ENCODE measurements at regions not wholly inside any gene's neighbourhood (a gene's known extent, or its start where the extent isn't known, plus 50 kb on each side); places are given as distances from the start of the nearest gene placed in this dataset.

DNA sequence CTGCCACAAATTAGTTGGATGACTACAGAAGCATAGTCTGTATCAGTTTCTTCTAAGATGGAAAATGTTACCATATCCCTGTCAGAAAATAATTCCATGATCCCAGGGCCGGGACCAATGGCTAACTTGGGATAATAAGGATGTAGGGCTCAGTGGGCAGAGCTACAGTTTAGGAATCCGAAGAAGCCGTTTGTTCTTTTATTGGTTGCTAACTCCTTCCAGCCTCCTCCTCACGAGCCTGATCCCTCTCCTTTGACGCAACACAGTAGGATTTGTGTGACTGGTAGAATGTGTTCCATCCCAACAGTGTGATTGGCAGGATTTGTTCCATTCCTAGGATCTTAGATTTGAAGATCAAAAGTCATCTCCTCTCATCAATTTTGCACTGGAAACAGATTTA is 496.9 kb downstream of the AGTPBP1 start:
- DNase-seq (ENCODE audit: low spot score), result no peak
- TF ChIP-seq, protein P1, sequence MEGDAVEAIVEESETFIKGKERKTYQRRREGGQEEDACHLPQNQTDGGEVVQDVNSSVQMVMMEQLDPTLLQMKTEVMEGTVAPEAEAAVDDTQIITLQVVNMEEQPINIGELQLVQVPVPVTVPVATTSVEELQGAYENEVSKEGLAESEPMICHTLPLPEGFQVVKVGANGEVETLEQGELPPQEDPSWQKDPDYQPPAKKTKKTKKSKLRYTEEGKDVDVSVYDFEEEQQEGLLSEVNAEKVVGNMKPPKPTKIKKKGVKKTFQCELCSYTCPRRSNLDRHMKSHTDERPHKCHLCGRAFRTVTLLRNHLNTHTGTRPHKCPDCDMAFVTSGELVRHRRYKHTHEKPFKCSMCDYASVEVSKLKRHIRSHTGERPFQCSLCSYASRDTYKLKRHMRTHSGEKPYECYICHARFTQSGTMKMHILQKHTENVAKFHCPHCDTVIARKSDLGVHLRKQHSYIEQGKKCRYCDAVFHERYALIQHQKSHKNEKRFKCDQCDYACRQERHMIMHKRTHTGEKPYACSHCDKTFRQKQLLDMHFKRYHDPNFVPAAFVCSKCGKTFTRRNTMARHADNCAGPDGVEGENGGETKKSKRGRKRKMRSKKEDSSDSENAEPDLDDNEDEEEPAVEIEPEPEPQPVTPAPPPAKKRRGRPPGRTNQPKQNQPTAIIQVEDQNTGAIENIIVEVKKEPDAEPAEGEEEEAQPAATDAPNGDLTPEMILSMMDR (IDR thresholded peaks at IDR 0.05), result no peak

DNA sequence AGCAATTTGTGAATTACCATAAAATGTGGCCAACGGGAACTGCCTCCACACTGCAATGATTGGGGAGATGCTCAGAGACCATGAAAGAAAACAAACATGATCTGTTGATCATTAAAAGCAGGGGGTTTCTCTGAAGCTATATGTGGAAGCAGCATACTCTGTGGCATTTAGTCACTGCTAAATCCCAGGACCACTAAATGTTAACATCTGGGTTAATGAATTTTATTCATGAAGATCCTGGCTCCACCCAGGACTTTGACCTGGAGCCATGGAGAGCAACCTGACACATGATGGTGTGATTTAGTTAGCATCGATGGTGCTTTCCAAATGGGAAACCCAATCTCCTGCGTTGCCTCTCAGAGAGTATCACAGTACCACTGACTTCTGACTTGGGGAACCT is 497.8 kb downstream of the AGTPBP1 start:
- ATAC-seq (ENCODE audit: insufficient number of reproducible peaks, low FRiP score, low read depth) (no peak), DNase-seq (ENCODE audit: low spot score) (no peak)
- H3K36me3 ChIP-seq, result no peaks in the 10 kb centered on the region
- no peak overlapping the region for H3K27ac ChIP-seq
- no peaks in the 10 kb centered on the region for H3K27me3 ChIP-seq (replicated peaks; ENCODE audit: insufficient read depth)
- no peak overlapping the region for H3K4me3 ChIP-seq
- H3K9me3 ChIP-seq, result no peaks in the 10 kb centered on the region
- TF ChIP-seq, protein P1 (IDR thresholded peaks at IDR 0.05), result no peak
- H3K4me1 ChIP-seq (ENCODE audit: control insufficient read depth in 1 of 2, low read depth in 2 of 2), result no peaks in the 10 kb centered on the region

More for the DNA sequence above, 496.9 kb downstream of the AGTPBP1 start:
- H3K27me3 ChIP-seq (replicated peaks; ENCODE audit: insufficient read depth), result no peaks in the 10 kb centered on the region
- no peak for ATAC-seq (ENCODE audit: insufficient number of reproducible peaks, low FRiP score, low read depth)
- H3K9me3 ChIP-seq, result no peaks in the 10 kb centered on the region
- no peaks in the 10 kb centered on the region for H3K4me1 ChIP-seq (ENCODE audit: control insufficient read depth in 1 of 2, low read depth in 2 of 2)
- H3K4me3 ChIP-seq, result no peak overlapping the region
- no peaks in the 10 kb centered on the region for H3K36me3 ChIP-seq
- H3K27ac ChIP-seq, result no peak overlapping the region

- TF ChIP-seq, protein P1 (IDR thresholded peaks at IDR 0.05), result no peak
- ATAC-seq (ENCODE audit: insufficient number of reproducible peaks, low FRiP score, low read depth) (no peak), DNase-seq (ENCODE audit: low spot score) (no peak)
- Histone ChIP-seq H3K4me3 (no peak overlapping the region), H3K36me3 (no peaks in the 10 kb centered on the region), H3K9me3 (no peaks in the 10 kb centered on the region), H3K4me1 (ENCODE audit: control insufficient read depth in 1 of 2, low read depth in 2 of 2) (no peaks in the 10 kb centered on the region), H3K27me3 (replicated peaks; ENCODE audit: insufficient read depth) (no peaks in the 10 kb centered on the region), H3K27ac (no peak overlapping the region)
Measured at GRCh38 chr9:85237478-85237877, 504.3 kb downstream of the AGTPBP1 start.

DNA sequence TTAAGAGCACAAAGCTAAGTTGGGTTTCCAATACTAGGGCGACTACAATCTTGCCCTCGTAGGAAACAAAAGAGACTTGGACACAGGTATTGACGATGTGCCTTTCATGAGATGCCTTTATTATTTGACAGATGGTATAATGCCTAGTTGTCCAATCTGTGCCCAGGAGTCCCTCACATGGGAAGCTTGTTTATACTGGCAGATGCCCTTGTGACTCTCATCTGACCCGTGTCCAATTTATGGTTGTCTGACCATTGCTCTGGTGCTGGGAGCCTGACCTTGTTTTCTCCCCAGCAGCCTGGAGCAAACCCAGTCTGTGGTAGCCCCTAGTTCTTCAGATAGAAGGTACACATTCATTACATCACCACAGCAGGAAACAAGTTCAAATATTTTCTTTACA is 511.7 kb downstream of the AGTPBP1 start:
- no peak for DNase-seq (ENCODE audit: low spot score)
- ATAC-seq (ENCODE audit: insufficient number of reproducible peaks, low FRiP score, low read depth), result no peak
- TF ChIP-seq, protein P1 (IDR thresholded peaks at IDR 0.05), result no peak
- Histone ChIP-seq H3K36me3 (no peaks in the 10 kb centered on the region), H3K27me3 (replicated peaks; ENCODE audit: insufficient read depth) (no peaks in the 10 kb centered on the region), H3K27ac (no peak overlapping the region), H3K9me3 (no peaks in the 10 kb centered on the region), H3K4me1 (ENCODE audit: control insufficient read depth in 1 of 2, low read depth in 2 of 2) (peaks cover 1 to 29% of the 10 kb centered on the region in 2 donors), H3K4me3 (no peak overlapping the region)

DNA sequence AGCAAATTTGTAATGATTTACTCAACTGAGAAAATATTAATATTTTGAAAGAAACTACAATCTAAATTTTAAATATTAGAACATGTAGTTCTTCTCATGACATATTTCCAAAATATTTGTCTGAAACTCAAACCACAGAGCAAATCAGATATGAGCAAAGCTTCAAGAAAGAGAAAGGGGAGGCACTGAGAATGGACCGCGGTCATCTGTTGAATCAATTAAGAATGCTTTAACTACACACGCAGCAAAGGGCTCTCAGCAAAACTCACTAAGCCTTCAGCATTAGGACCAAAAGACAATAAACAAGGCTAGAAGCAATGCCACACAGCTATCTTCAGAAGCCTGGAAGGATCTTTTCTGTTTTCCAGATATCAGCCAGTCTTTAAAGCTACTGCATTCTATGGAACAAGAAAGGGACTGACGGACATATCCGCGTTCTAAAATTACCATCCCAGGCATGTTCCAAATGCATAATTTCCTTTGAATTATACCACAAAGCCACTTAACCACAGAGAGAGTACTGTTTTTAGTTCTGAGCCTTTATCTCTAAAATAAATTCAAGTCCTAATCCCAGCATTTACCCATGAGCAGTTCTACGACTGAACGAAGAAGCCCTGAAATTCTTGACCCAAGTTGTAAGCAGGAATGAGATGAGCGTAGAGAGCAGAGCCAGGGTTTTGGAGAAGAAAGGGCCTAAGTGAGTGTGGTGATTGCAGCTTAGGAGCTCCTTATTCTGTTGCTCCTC is 513.5 kb downstream of the AGTPBP1 start:
- ATAC-seq (ENCODE audit: insufficient number of reproducible peaks, low FRiP score, low read depth) (no peak), DNase-seq (ENCODE audit: low spot score) (no peak)
- peak overlapping the region; percentile 9 for H3K4me3 ChIP-seq
- TF ChIP-seq, protein P1 (IDR thresholded peaks at IDR 0.05), result no peak
- H3K27ac ChIP-seq, result peak overlapping the region in 1 of 2 donors; percentile 28
- peaks cover 4 to 46% of the 10 kb centered on the region in 2 donors for H3K4me1 ChIP-seq (ENCODE audit: control insufficient read depth in 1 of 2, low read depth in 2 of 2)
- H3K27me3 ChIP-seq (replicated peaks; ENCODE audit: insufficient read depth), result no peaks in the 10 kb centered on the region
- no peaks in the 10 kb centered on the region for H3K36me3 ChIP-seq
- no peaks in the 10 kb centered on the region for H3K9me3 ChIP-seq
